Activated gamma-delta T cell (primary cell): ENCODE measurements at regions not wholly inside any gene's neighbourhood (a gene's known extent, or its start where the extent isn't known, plus 50 kb on each side); places are given as distances from the start of the nearest gene placed in this dataset.

ENCODE experiments used
- DNase-seq: peaks from one replicate; lab custom pipeline; 2025; lab: John Stamatoyannopoulos, UW

DNA sequence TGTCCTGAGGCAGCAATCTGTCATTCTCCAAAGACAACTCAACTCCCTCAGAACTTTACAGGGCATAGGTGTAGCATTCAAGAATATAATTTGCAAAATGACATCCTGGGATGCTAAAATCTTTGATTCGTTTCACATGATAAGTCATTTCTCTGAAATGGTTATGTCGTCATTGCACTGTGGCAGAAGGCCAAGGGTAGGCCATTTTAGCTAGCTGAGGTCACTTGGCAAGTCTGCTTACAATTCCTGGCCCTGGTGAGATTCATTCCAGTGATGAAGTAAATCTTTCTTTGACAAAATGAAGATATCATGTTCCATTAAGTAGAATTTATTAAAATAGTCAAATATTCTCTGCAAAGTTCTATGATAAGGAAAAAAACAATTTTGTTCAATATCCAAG lies 1410.3 kb upstream of the LRRTM1 start:
- no peak for DNase-seq

DNA sequence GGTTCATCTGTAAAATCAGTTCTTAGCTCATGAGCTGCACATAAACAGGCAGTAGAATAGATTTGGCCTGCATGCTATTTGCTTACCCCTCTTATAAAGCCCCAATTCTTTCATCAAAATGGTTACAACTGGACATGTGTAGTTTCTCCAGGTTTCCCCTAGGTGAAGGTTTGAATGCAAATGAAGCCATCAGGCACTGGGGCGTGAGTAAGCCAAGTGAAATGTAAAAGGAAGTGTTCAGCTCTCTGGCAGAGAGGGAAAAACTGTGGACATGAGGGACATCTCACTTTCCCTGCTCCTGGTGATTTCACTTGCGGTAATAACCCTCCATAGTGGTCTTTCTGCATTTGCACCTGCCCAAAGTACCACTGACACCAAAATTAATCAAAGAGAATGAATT lies 1402.3 kb upstream of the LRRTM1 start:
- DNase-seq: no peak

DNA sequence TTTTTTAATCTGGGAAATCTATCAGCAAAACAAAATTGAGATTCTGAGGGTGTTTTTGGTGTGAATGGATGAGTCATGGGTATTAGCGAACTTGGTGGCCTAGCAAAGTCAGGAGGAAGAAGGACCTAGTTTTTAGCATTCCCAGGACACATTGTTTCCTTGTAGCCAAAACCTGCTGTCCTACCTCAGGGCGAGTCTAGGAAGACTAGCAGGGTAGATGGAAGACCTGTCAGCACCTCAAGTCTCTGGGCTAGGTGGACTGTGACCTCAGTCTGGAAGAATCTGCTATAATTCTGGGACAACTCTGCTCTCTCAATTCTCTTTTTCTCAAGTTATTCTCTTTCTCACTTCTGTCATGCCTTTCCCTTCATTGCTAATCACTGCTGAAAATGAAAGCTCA lies 1399.3 kb upstream of the LRRTM1 start:
- DNase-seq: no peak

DNA sequence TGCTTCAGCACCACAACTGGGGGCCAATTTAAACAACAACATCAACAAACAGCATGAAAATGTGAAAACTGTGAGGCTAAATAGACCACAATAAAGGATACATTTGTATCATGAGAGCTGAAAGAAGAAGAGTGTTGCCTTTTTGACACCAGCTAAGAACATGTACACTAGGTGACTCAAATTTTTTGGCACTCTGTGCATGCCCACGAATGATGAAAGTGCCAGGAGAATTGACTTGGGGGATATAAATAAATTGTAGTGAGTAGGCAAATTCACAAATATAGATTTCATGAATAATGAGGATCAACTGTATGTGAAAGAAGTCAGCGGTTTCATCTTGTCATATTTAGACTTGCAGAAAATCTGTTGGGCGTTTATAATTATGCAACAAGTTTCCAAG lies 1388.0 kb upstream of the LRRTM1 start:
- DNase-seq: no peak

DNA sequence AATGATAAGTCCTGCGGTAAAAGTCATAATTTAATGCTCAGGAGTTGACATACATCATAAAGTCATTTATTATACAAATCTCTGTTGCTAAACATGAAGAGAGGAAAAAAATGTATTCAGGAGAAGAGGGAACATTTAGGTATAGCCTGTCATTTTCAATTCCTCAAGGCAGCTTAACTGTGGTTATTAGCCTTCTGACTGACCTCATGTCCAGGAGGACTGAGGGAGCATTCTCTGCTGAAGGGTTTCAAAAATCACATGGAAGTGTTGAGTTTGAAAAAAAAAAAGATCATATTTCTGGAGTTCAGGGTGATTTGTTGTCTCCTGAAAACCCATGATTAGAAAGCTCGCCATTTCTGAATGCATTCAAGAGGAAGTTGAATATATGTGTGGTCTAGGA lies 1371.1 kb upstream of the LRRTM1 start:
- no peak for DNase-seq

DNA sequence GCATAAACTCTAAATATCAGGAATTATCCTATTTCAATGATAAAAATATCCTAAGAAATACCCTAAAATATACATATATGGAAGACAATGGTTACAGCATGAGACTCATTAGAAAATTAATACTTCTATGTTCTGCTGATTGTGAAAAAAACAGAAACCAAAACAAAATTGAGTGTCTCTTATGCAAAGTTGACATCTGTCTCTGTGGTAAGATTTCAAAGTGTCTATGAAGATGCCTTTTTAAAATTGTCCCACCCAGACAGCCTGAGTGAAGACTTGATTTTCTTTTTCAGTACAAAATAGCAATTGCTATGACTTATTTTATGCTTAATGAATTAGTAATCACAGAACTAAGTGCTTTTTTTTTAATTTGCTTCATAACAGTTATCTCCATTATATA lies 1368.4 kb upstream of the LRRTM1 start:
- no peak for DNase-seq

DNA sequence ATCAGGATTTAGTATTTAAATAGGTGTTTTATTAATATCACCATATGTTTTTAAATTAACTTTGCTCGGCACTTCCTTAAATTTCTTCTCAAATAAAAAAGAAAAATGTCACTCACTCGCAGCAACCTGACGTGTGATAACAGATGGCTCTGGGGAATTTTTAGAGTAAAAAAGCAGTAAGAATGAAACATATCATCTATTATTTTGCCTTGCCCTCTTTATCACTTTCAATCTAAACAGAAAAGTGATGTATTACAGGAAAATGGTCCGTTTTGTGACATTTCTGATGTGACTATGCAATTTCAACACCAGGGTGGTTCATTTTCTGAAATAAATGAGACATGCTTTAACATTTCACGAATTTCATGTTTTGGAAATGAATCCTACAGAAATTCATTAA lies 1368.0 kb upstream of the LRRTM1 start:
- DNase-seq: no peak

DNA sequence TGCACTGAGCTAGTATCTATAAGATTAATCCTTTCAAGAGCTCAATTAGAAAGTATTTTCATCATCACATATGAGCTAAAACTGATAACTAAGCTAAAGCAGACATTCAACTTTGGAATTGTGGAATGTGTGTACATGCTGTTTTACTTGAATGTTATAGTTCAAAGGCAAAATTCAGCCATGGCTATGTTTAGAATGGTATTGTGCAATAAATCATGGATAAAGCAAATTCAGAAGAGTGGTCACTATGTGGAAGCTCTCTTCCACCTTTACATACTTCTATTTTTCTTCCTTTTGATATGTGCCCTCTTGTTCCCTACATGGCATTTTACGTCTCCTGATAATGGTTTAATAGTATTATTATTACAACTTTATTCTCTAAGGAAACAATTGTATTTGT lies 1366.3 kb upstream of the LRRTM1 start:
- no peak for DNase-seq

DNA sequence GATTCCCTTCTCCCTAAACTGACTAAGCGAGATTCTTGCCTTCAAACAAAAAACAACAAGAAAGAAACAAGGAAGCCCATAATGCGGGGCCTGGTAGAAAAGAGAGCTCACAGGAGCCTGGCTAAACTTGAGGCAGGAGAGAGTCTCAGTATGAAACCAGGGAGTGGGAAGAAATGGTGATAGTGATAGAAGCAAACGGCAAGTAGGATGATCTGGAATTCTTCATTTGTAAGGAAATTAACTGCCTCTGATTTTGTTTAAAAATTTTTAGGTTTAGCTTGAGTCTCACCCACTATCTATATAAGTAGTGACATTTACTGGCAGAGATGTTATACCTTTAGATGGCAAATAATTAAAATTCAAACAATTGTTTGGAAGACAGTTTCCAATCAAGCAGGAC lies 1356.5 kb upstream of the LRRTM1 start:
- no peak for DNase-seq

DNA sequence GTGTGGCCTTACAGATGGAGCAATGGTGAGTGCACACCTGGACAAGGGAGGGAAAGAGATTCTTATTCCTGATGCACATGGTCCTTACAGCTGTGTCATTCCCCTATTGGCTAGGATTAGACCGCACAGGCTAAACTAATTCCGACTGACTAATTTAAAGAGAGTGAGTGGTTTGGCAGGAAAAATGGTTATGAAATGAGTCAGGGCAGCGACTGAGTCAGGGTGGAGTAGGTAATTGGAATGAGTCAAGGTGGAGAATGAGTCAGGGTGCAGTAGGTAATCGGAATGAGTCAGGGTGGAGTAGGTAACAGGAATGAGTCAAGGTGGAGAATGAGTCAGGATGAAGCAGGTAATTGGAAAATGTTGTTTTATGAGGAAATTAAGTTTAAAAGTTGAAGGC lies 1353.7 kb upstream of the LRRTM1 start:
- DNase-seq: no peak

DNA sequence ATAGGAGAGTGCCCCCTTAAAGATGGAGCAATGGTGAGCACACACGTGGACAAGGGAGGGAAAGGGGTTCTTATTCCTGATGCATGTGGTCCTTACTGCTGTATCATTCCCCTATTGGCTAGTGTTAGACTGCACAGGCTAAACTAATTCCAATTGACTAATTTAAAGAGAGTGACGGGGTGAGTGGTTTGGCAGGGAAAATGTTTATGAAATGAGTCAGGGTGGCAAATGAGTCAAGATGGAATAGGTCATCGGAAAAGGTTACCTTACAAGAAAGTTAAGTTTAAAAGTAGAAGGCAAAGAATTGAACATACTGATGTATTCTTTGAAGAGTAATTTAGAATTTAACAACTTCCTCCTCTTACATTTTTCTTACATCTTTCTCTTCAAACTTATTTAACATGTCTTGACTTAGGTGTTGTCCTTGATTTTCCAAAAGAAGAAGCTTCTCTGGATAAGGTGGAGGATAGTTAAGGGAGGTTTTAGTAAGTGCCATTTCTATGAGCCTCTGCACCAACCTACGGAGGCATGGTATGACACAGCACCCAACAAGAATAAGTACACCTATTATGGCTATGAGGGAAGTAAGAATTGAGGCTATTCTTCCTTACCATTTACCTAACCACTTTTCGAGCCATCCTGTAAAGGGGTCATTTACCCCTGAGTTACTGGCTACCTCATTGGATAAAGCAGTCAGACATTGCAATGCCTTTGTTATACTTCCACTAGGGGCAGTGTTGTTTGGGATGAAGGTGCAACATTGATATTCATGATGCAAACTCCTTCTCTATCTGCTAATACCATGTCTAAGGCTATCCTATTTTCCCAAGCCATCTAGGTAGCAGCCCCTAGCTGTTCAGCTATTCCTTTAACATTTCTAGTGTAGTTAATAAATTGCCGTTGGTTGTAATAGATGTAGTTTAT lies 1345.8 kb upstream of the LRRTM1 start:
- no peak for DNase-seq

DNA sequence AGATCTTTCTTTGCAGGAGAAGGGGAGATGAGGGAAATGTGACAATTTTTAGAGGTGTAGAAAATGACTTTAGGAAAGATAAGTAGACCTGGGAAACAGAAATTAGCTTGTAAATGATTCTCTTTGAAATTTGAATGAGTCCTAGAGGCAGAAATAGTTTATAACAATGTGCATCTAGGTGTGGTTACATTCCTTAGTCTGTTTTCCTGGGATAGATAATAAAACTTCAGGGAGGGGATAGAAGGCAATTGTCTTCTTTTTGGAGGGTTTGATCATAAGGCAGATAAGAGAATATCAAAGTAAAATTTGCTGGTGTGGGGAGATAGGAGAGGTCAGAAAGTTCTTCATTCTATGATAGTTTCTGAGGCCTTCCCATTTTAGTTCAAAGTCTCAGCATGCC lies 1344.3 kb upstream of the LRRTM1 start:
- no peak for DNase-seq

DNA sequence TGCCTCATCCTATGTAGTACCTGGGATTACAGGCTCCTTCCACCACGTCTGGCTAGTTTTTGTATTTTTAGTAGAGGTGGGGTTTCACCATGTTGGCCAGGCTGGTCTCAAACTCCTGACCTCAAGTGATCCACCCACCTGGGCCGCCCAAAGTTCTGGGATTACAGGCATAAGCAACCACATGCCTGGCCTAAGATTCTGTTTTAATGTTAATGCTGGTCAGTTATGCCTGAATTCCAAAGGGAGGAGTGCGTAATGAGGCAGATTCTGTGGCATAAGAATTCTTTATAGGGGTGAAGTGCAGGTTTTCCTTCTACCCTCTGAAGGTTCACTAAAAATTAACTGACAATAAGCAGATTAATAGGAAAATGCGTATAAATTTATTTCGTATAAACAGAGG lies 1343.8 kb upstream of the LRRTM1 start:
- DNase-seq: no peak

DNA sequence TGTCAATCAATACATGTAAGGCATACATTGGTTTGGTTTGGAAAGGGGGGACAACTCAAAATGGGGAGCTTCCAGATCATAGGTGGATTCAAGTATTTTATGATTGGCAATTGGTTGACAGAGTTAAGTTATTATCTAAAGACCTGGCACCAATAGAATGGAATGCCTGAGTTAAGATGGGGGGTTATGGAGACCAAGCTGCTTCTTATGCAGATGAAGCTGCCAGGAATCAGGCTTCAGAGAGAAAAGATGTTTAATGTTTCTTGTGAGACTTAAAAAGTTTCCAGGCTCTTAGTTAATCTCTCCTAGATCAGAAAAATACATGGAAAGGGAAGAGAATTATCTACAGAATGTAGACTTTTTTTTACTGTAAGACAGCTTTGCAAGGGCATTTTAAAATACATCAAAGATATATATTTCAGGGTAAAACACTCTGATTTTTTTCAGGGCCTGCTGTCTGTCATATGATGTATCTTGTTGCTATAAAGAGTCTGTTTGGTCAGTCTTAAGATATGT lies 1343.2 kb upstream of the LRRTM1 start:
- no peak for DNase-seq

DNA sequence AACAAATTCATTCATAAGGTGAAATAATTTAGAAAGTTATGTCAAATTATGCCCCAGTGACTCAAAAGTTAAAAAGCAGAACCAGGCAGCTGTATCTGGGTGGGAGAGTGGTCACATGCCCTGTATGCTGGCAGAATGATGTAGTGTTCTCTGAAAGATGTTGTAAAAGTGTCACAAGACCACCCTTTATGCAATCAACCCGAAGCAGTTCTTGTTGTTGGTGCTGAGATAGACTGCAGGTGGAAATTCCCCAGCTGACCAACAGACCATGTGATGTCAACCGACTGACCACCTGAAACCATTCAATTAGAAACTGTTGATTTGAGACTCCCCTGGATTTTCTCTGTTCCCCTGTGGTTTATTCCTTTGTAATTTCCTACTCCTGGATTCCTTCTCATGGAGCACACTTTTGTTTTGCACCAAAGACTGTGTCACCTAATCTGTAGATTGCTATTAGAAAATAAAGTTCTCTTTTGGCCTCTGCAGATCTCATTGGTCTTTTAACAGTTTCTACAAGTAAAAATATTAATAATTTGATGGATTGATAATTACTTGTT lies 1341.3 kb upstream of the LRRTM1 start:
- DNase-seq: no peak

DNA sequence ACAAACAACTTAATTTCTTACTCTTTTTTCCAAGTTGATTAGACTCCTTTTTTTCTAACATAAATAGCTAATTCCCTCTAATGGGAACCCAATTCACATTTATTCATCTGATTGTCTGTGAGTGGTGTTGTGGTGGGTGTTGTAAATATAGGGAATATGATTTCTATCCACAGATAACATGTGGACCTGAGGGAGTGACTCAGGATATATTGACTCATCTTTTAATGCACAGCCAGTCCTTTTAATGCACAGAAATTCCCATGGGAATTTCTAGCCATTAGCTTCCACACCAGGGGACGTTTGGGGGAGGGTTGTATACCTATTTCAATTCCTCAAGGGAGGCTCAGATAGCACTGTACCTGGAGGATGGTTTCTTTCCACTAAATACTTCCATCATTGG lies 1339.6 kb upstream of the LRRTM1 start:
- DNase-seq: no peak

DNA sequence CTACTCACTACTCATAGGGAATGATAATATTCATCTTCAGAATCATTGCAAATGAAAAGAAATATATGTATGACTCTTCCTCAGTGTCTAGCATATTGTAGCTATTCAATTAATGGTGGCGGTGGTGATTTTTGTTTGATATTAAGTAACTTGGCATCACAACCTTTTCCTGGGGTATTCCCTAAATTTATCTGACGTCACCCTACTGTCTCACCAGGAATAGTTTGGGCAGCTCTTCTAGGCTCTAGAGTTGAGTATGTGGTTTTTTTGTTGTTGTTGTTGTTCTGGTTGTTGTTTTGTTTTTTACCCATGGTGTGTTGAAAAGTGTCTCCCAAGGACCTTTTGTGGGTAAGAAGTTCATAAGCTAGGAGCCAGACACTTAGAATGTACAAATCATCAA lies 1320.3 kb upstream of the LRRTM1 start:
- no peak for DNase-seq

DNA sequence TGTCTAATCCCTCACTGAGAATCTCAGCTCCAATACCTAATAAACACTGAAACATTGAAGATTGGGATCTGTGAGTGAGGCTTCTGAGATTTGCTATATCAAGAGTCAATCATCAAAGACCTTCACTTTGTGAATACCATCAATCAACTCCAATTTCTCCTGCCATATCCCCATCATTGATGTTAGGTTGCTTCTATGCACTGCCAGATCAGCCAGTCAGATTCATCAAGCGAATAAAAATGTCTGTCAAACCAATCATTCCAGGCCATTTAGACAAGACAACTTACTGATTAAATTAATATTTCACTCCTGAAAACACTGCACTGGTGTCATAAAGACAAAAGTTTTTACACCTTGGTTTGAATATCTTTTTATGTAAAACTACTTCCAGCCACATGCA lies 1295.5 kb upstream of the LRRTM1 start:
- no peak for DNase-seq

DNA sequence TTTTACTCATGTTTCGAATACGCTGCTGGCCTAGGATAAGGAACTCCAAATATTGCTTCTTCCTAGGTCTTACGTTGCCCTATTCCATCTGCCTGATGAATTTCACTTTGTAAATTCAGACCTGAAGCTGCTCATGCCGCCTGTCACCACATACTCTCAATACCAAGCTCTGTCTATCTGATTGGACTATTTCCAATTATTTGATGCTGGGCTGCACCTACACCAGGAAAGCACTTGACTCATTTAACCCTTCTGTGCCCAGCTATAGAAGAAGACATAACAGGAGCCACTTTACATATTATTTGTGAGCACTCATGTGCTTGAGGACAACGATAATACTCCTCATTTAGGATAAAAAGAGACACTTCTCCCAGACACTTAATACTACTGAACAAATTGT lies 1293.9 kb upstream of the LRRTM1 start:
- no peak for DNase-seq

DNA sequence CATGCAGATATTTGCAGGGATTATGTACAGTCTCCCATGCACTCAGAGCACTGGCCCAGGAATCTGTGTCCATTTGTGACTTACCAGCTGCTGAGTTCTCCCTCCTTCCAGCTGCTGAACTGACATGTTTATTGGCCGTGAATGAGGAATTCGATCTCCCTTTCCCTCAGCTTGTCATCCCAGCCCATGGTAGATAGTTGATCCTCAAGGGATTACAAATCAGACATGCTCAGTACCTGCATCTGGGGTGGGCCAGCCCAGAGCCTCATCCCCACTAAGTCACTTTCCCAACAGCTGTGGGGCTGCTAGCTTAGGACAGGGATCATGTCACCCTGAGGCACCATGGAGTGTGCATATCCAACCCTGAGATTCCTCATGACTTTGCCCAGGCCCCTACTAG lies 1284.9 kb upstream of the LRRTM1 start:
- DNase-seq: no peak

DNA sequence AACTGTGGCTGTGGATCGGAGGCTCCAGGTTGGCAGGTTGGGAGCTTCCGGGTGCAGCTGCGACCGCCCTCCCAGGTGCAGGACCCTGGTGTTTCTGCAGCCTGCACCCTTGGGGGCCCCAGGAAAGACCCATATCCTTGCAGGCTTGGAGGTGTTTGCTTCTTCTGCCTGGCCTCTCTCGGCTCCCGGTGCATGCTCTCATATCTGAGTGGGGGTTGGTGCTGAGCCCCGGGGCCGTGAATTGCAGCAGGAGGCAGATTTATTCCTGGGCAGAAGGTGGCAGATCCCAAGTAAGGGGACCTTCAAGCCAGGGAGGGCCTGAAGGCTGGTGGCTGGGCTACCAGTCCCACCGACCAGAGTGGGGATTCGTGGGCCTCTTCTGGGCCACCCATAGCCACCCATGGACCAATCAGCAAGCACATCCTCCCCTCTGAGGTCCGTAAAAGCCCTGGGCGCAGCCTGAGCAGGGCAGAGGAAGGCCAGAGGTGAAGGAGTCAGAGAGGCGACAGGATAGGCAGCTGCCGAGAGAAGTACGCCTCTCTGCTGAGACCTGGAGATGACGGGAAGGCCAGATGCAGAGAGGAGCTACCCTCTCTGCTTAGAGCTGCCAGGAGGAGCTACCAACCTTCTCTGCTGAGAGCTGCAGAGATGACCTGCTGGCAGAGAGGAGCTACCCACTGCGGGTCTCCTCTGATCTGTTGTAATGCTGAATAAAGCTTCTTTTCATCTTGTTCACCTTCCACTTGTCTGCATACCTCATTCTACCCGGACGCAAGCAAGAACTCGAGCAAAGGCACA lies 1279.0 kb upstream of the LRRTM1 start:
- no peak for DNase-seq

DNA sequence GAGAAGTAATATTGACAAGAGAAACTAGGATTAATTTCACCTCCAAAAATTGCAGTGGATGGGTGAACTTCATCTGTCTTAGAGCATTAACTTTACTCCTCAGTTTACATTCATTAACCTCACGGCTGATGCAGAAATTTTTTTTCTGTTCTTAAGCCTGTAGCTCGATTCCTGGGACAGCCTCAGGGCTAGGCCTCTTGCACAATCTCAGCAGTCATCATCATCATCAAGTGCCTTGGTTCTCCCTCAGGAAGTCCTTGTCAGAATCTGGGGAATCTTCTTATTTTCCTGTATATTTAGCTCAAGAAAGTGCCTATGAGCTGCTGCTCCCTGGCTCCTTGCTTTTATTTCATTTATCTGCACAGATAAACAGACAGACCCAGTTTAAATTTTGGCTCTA lies 1272.2 kb upstream of the LRRTM1 start:
- no peak for DNase-seq
